ENCODE measurements at regions not wholly inside any gene's neighbourhood (a gene's known extent, or its start where the extent isn't known, plus 50 kb on each side); places are given as distances from the start of the nearest gene placed in this dataset.

GRCh38 chr9:89982016-89982415, 377.2 kb downstream of the GADD45G start:
- DNase-seq: no peak

GRCh38 chr9:89983411-89983810, 378.6 kb downstream of the GADD45G start:
- no peak for DNase-seq

- DNase-seq: no peak
Measured at GRCh38 chr9:89984214-89984613, 379.4 kb downstream of the GADD45G start.

- DNase-seq: no peak
Measured at GRCh38 chr9:89985068-89985467, 380.3 kb downstream of the GADD45G start.

DNA sequence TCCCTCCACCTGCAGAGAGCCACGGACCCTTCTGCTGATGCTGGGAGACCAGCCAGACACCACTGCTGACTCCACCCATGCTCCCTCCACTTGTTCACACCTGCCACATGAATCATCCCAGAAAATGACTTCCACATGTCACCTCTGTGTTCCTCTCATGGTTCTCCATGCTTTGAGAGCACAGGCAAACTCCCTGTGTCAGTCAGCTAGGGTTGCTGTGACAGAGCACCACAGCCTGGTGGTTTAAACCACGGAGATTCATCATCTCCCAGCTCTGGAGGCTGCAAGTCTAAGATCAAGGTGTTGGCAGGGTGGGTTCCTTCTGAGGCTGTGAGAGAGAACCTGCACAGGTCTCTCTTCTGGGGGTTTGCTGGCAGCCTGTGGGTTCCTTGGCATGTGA, 381.4 kb downstream of the GADD45G start:
- no peak for DNase-seq

GRCh38 chr9:89988458-89988857, 383.6 kb downstream of the GADD45G start:
- no peak for DNase-seq

DNA sequence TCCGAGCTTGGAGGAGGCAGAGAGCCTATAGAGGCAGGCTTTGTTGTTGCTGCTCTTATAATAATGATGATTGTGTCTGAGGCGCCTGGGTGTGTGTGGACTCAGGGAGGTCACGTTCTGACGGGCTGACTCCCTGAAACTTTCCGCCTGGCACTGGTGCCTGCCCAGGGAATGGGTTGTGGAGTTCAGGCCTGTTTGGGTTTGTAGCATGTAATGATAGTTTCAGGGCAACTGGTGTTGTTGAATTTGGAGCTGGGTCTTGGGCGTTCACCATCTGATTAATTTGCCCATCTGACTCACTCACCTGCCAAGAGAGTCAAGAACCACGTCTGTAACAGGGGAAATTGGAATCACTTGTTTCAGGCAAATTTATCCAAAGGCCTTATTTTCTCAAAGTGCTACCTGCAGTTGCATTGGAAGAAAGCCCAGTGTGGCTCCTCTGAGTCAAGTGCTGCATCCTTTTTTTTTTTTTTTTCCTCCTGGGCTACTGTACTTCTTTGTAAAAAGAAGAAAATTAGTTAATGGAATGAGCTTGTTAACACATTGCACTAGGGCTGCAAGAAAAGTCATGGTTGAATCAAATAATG, 386.5 kb downstream of the GADD45G start:
- no peak for DNase-seq

GRCh38 chr9:89992326-89993198, 387.8 kb downstream of the GADD45G start:
- DNase-seq: no peak

DNA sequence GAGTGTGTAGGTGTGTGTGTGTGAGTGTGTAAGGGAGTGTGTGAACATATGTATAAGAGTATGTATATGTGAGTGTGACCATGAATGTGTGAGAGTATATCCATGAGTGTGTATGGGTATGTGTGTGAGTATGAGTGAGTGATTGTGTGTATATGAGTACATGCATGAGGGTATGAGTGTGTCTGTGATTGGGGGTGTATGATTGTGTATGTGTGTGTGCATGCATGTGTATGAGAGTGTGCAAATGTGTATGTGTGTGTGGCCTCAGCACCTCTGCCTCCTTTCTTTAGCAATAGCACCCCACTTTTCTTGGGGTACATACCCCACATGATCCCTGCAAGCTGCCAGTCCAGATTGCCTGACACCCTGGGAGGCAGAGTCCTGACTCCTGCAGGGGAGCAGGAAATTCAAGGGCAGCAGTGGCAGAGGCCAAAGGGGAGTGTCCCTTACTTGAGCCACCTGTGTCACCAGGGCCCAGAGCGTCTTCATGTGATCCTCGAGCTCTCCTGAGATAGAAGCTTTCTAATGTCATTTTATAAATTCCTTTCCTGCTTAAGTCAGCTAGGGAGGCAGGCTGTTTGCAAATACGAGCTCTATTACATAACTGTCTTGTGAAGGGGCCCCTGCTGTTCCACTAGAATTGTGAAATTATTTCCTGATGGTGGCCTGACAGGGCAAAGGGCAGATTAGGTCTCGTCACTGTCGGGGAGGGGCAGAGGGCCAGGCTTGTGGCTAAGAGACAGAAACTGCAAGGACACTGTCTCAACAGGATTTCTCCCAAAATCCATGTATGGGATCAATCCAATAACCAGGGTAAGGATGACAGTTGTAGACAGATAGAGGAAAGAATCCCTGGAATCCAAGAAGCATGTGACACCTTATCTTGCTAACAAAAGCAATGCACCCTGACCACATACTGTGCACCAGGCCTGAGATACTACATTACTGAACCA, 389.1 kb downstream of the GADD45G start:
- no peak for DNase-seq

- DNase-seq: no peak
Measured at GRCh38 chr9:89994988-89995613, 390.3 kb downstream of the GADD45G start.

DNA sequence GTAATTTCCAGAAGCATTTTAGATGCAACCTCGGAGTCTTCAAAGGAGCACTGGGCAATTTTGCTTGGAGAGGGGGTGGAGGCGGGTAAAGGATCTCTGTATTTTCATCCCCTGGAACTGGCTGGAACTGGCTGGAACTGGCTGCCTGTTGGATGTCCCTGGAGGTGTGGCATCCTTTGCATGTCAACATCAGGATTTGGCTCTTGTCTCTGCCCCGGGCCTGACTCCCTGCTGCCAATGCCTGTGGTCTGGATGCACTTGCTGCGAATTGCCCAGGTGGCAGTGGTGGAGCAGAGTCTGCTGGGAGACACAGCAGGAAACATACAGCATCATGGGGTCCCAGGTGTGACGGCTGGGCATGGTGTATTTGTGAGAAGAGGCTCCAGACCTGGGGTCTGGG, 391.3 kb downstream of the GADD45G start:
- no peak for DNase-seq

DNA sequence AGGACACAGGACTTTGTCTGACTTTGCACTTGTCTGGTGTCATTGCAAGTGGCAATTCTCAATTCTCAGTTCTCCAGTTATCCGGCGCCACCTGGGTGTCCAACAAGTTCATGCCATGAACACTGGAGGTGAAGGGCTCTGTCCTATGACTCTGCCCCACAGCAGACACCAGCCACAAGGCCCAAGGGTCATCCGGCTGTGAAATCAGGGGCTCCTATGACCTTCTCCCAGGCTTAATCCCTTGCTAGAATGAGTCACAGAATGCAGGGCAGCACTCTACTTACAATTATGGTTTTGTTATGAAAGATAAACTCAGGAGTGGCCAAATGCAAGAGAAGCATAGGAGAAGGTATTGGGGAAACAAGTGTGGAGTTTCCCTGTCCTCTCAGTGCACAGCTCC, 392.0 kb downstream of the GADD45G start:
- DNase-seq: peak; percentile 6

DNA sequence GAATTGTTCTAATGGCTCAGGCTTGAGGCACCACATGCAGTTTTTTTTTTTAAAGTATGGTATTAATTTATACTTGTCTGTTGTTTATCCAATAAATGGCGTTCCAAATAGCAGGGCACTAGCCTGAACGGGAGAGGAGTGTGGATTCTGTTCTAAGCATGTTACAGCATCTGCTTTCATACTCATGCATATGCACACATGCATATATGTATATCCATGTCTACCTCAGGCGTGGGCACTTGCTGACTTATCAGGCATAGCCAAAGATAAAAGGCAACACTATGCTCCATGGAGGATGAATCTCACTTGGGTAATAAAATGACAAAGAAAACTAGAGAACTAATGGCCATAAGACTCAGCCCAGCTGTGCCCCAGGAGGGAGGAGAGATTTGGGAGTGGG, 393.8 kb downstream of the GADD45G start:
- no peak for DNase-seq

DNA sequence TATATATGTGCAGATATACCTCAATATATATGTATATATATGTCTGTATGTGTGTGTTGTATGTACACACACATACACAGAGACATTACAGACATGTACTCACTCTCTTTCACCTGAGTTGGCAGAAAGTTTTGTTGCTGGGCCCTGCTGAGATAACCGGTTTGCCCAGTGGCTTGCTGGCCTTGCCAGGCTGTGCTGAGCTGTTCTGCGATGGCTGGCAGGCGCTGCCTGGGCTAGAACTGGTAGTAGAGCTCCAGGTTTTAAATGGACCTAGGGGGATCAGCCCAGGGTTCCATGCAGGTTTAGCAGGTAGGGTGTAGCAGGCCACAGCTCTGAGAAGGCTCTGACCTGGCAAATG, 394.3 kb downstream of the GADD45G start:
- DNase-seq: no peak

DNA sequence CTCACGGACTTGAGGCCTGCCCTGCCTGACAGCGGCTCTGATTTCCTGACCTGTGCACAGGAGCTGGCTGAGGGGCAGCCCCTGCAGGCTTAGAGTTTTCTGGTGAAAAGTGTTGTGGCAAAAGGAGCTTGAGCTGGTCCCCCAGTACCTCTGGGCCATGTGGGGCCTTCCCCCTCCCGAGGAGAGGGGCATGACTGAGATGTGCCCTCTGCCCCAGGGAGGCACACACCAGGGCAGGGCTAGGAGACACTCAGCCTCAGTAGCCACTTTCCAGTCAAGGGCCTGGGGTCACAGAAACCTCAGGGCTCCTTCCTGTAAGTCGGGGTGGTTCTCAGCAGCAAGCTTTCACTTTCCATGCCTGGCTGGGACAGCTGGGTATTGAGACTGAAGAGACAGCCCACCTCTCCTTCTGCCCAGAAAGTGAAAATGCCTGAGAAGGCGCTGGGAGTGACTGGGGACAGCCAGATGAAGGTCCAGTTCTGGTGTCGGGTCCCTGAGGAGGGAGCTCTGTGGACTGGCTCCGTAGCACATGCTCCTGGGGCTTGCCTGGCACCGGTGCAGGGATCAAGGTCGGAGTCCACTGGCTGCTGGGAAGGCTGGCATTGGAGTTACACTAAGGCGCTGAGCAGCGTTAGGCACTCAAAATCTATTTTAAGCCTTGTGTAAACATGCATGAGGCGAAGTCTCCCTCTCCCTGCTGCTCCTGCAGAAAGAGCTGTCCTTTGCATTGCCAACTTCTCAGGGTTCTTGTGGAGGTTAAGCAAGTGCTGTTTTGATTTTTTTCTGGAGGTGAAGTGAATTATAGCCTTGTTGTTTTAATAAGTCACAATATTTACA, 394.9 kb downstream of the GADD45G start:
- DNase-seq: peak; percentile 3

DNA sequence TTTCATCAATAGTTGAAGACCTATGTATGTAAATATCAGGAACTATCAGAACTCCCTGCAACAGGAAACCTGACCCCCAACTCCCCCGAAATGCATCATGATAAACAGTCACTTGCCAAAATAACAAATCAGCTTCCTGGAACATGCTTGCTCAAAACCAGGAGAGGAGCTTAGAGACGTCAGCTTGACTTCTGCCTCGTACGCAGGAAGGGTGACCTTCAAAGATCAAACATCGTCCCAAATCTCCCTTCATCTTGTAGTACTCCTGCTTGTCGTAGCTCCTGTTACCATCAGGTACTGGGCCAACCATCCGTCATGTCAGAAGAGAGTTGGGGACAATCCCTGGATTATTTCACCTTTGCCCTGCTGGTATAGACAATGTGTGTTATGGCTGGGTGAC, 396.1 kb downstream of the GADD45G start:
- no peak for DNase-seq

DNA sequence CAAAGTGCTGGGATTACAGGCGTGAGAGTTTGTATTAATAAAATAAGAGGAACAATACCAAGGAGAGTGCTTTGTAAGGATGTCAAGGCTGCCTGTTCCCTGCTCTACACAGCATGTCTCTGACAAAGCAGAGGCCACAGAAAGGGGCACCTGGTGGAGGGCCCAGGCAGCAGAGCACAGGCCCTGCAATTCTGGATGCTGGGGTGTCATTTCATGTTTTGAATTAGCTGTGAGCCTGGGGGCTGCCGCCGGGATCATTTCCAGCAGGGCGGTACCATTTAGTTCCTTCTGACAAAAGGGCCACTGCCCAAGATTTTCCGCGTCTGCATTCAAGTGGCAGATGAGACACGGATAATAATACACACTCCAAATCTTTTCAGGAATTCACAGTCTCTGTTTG, 396.9 kb downstream of the GADD45G start:
- no peak for DNase-seq

- DNase-seq: no peak
Measured at GRCh38 chr9:90002397-90003271, 397.8 kb downstream of the GADD45G start.

DNA sequence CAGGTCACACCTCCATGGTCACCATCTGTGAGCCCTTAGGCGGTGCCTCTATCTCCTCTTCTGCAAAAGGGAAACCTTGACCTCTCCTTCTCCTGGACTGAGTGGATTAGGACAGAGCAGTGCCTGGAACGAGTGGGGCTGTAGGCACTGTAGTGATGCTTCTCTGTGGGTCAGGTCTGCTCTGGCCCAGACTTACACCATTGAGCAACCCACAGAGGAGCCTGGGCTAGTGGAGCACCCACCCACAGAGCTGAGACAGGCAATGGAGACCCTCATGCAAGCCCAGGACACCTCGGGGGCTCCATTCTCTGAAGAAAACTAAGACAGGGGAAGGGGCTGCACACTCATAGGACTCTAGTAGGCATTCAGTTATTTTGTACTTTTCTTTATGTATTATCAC, 400.6 kb downstream of the GADD45G start:
- DNase-seq: no peak

DNA sequence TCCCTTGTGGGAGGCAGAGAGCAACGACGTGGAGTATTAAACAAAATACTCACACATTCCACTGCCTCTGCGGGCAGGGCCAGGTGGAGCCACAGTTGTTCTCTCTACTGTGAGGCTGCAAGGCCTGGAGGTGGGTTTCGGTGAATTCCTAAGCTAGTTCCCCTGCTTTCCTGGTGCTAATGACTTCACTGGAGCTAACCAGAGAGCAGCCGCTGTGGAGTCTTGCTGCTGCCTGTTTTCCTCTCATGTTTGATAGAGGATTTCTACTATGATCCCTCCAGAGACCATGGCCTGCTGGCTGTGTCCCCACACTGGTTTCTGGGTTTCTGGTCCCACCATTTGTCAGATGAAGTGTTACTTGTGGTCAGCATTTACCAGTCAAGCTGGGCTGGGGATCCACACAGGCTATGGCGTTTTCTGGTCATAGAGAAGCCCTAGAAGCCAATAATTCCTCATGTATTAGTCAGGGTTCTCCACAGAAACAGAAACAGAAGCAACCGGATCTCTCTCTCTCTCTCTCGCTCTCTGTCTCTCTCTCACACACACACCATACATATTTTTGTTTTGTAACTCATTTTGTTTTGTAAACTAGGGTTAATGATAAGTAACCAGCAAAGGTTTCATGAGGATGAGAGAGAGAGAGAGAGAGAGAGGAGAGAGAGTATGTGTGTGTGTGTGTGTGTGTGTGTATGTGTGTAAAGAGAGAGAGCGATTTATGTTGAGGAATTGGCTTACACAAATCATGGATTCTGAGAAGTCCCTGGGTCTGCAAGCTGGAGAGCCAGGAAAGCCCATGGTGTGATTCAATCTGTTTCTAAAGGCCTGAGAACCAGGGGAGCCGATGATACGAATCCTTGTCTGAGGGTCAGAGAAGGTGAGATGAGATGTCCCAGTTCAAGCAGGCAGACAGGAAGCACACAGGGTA, 403.0 kb downstream of the GADD45G start:
- no peak for DNase-seq
